ENCODE measurements at regions not wholly inside any gene's neighbourhood (a gene's known extent, or its start where the extent isn't known, plus 50 kb on each side); places are given as distances from the start of the nearest gene placed in this dataset.

- TF ChIP-seq HMGXB3 (CRISPR knock-in tag; IDR thresholded peaks at IDR 0.05; ENCODE audit: borderline replicate concordance) (no peak), ZBTB7B (CRISPR knock-in tag; IDR thresholded peaks at IDR 0.05) (no peak), KLF16 (CRISPR knock-in tag; IDR thresholded peaks at IDR 0.05) (no peak), AHDC1 (CRISPR knock-in tag; IDR thresholded peaks at IDR 0.05; ENCODE audit: borderline replicate concordance) (no peak), SMARCC2 (IDR thresholded peaks at IDR 0.05) (no peak), RBAK (CRISPR knock-in tag; IDR thresholded peaks at IDR 0.05) (no peak), RARA (CRISPR knock-in tag; IDR thresholded peaks at IDR 0.05) (no peak), MTA1 (CRISPR knock-in tag; IDR thresholded peaks at IDR 0.05; ENCODE audit: borderline replicate concordance) (no peak), ZNF101 (CRISPR knock-in tag; IDR thresholded peaks at IDR 0.05; ENCODE audit: borderline replicate concordance, low read depth) (no peak), ZBTB25 (CRISPR knock-in tag; IDR thresholded peaks at IDR 0.05) (no peak), ZKSCAN8 (CRISPR knock-in tag; IDR thresholded peaks at IDR 0.05; ENCODE audit: borderline replicate concordance) (no peak), ZNF878 (CRISPR knock-in tag; IDR thresholded peaks at IDR 0.05) (no peak), GABPB1 (CRISPR knock-in tag; IDR thresholded peaks at IDR 0.05) (peak; percentile 60; the same call in 1 of the 2 replicates), PHF5A (CRISPR knock-in tag; IDR thresholded peaks at IDR 0.05; ENCODE audit: low read depth, unreplicated experiment) (no peak), TOE1 (CRISPR knock-in tag; IDR thresholded peaks at IDR 0.05) (no peak)
- TF ChIP-seq, protein P1, sequence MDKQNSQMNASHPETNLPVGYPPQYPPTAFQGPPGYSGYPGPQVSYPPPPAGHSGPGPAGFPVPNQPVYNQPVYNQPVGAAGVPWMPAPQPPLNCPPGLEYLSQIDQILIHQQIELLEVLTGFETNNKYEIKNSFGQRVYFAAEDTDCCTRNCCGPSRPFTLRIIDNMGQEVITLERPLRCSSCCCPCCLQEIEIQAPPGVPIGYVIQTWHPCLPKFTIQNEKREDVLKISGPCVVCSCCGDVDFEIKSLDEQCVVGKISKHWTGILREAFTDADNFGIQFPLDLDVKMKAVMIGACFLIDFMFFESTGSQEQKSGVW (CRISPR knock-in tag; IDR thresholded peaks at IDR 0.05; ENCODE audit: borderline replicate concordance) = no peak
- TF ChIP-seq, protein P2, sequence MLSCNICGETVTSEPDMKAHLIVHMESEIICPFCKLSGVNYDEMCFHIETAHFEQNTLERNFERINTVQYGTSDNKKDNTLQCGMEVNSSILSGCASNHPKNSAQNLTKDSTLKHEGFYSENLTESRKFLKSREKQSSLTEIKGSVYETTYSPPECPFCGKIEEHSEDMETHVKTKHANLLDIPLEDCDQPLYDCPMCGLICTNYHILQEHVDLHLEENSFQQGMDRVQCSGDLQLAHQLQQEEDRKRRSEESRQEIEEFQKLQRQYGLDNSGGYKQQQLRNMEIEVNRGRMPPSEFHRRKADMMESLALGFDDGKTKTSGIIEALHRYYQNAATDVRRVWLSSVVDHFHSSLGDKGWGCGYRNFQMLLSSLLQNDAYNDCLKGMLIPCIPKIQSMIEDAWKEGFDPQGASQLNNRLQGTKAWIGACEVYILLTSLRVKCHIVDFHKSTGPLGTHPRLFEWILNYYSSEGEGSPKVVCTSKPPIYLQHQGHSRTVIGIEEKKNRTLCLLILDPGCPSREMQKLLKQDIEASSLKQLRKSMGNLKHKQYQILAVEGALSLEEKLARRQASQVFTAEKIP (CRISPR knock-in tag; IDR thresholded peaks at IDR 0.05; ENCODE audit: borderline replicate concordance) = no peak
These were observed 242.2 kb upstream of the OR4E1 start (continued) for GRCh38 chr14:21915826-21916225.

Measured in HepG2 (cell line).